ENCODE measurements at regions not wholly inside any gene's neighbourhood (a gene's known extent, or its start where the extent isn't known, plus 50 kb on each side); places are given as distances from the start of the nearest gene placed in this dataset.

DNA sequence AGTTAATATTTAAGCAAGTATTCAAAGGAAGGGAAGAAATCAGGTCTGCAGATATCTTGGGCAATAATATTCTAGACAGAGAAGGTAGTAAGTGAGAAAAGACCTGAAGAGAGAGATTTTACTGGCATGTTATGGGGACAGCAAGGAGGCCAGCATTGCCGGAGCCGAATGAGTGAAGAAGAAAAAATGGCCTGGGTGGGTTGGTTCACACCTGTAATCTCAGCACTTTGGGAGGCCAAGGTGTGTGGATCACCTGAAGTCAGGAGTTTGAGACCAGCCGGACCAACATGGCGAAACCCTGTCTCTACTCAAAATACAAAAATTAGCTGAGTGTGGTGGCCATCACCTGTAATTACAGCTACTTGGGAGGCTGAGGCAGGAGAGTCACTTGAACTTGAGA, 164.7 kb downstream of the VGLL3 start:
- H3K27ac ChIP-seq (ENCODE audit: low read length), result no peak overlapping the region
- TF ChIP-seq EZH2 (optimal IDR thresholded peaks at IDR 0.05; ENCODE audit: low read depth, low read length) (no peak), EZH2phosphoT487 (IDR thresholded peaks at IDR 0.05; ENCODE audit: low read length) (no peak)
- TF ChIP-seq, protein P1, sequence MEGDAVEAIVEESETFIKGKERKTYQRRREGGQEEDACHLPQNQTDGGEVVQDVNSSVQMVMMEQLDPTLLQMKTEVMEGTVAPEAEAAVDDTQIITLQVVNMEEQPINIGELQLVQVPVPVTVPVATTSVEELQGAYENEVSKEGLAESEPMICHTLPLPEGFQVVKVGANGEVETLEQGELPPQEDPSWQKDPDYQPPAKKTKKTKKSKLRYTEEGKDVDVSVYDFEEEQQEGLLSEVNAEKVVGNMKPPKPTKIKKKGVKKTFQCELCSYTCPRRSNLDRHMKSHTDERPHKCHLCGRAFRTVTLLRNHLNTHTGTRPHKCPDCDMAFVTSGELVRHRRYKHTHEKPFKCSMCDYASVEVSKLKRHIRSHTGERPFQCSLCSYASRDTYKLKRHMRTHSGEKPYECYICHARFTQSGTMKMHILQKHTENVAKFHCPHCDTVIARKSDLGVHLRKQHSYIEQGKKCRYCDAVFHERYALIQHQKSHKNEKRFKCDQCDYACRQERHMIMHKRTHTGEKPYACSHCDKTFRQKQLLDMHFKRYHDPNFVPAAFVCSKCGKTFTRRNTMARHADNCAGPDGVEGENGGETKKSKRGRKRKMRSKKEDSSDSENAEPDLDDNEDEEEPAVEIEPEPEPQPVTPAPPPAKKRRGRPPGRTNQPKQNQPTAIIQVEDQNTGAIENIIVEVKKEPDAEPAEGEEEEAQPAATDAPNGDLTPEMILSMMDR (IDR thresholded peaks at IDR 0.05; ENCODE audit: low read length), result no peak
- H2AFZ ChIP-seq (ENCODE audit: low read length), result no peak overlapping the region
- H3K4me3 ChIP-seq (ENCODE audit: low read length), result no peak overlapping the region
- H3K4me2 ChIP-seq (ENCODE audit: low read depth, low read length), result no peak overlapping the region
- H3K9me3 ChIP-seq (replicated peaks; ENCODE audit: insufficient read depth, low read length), result no peaks in the 10 kb centered on the region
- no peaks in the 10 kb centered on the region for H3K9me2 ChIP-seq (replicated peaks; ENCODE audit: insufficient read depth, low read length)
- no peaks in the 10 kb centered on the region for H3F3A ChIP-seq (ENCODE audit: insufficient read depth, low read length)
- H3K27me3 ChIP-seq (replicated peaks; ENCODE audit: insufficient read depth, low read length), result no peaks in the 10 kb centered on the region
- H4K20me1 ChIP-seq (ENCODE audit: insufficient read depth, low read length), result no peaks in the 10 kb centered on the region
- H3K4me1 ChIP-seq (ENCODE audit: low read length), result no peaks in the 10 kb centered on the region
- H3K36me3 ChIP-seq (replicated peaks; ENCODE audit: insufficient read depth, low read length), result no peaks in the 10 kb centered on the region
- H3K79me2 ChIP-seq (ENCODE audit: low read length), result no peaks in the 10 kb centered on the region
- DNase-seq, result no peak
- no peak overlapping the region for H3K9ac ChIP-seq (ENCODE audit: low read length)

DNA sequence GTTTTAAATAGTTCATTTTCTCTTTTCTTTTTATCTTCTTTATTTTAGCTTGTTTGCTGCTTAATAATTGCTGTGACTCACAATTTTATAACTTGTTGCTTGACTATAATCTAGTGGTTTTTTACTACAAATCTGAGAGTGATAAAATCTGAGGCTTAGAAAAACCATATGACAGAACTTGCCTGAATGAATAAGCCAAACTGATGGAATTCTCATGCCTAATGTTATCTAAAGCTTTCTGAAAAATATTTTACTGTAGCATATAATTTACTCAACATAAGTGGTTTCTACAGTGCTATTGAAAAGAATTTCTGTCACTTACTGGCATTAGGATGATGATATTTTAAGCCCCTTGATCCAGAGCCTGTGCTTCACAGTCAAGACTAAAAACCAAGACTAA, 175.1 kb downstream of the VGLL3 start:
- H3K9ac ChIP-seq (ENCODE audit: low read length), result no peak overlapping the region
- H3K9me3 ChIP-seq (replicated peaks; ENCODE audit: insufficient read depth, low read length), result no peaks in the 10 kb centered on the region
- H3K27me3 ChIP-seq (replicated peaks; ENCODE audit: insufficient read depth, low read length), result no peaks in the 10 kb centered on the region
- H3K79me2 ChIP-seq (ENCODE audit: low read length), result no peaks in the 10 kb centered on the region
- no peaks in the 10 kb centered on the region for H3K9me2 ChIP-seq (replicated peaks; ENCODE audit: insufficient read depth, low read length)
- no peak overlapping the region for H3K4me2 ChIP-seq (ENCODE audit: low read depth, low read length)
- H4K20me1 ChIP-seq (ENCODE audit: insufficient read depth, low read length), result no peaks in the 10 kb centered on the region
- H3K27ac ChIP-seq (ENCODE audit: low read length), result no peak overlapping the region
- H2AFZ ChIP-seq (ENCODE audit: low read length), result no peak overlapping the region
- no peaks in the 10 kb centered on the region for H3F3A ChIP-seq (ENCODE audit: insufficient read depth, low read length)
- no peaks in the 10 kb centered on the region for H3K4me1 ChIP-seq (ENCODE audit: low read length)
- no peak overlapping the region for H3K4me3 ChIP-seq (ENCODE audit: low read length)
- TF ChIP-seq, protein P1 (IDR thresholded peaks at IDR 0.05; ENCODE audit: low read length), result no peak
- no peak for TF ChIP-seq EZH2 (optimal IDR thresholded peaks at IDR 0.05; ENCODE audit: low read depth, low read length)
- TF ChIP-seq EZH2phosphoT487 (IDR thresholded peaks at IDR 0.05; ENCODE audit: low read length), result no peak
- no peaks in the 10 kb centered on the region for H3K36me3 ChIP-seq (replicated peaks; ENCODE audit: insufficient read depth, low read length)
- no peak for DNase-seq

DNA sequence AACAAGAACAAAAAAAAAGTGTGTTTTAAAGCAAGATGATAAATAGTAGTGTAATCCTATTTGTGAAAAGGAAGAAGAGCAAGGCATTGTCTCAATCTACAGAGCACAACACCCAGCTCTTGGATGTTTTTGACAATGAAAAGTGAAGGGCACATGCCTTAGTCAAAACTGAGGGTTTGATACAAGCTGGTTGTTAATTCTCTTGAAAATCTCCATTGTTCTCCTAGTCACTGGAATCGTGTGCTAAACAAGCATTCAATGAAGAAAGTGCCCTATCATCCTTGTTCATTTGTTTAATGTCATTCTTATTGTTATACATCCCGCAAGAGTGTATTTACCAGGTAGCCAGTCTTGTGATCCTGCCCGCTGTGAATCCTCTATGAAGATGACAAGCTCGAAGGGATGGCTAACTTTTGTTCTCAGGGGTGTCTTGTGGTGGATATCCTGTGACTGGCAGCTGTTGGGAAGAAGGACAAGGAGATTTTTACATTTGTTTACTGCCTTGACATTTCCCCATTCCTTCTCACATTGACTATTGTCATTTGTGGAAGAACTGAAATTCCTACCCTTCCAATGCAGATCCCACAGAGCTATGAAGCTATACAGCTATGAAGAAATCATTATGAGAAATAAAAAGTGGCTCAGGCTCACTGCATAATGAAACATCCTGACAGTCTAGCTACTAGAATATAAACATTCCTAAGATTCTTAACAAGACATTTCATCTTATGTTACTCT, 175.9 kb downstream of the VGLL3 start:
- no peaks in the 10 kb centered on the region for H3K27me3 ChIP-seq (replicated peaks; ENCODE audit: insufficient read depth, low read length)
- H3K36me3 ChIP-seq (replicated peaks; ENCODE audit: insufficient read depth, low read length), result no peaks in the 10 kb centered on the region
- H3K4me3 ChIP-seq (ENCODE audit: low read length), result no peak overlapping the region
- no peak overlapping the region for H3K9ac ChIP-seq (ENCODE audit: low read length)
- H3K4me1 ChIP-seq (ENCODE audit: low read length), result no peaks in the 10 kb centered on the region
- no peak overlapping the region for H3K27ac ChIP-seq (ENCODE audit: low read length)
- no peak overlapping the region for H2AFZ ChIP-seq (ENCODE audit: low read length)
- H3K9me3 ChIP-seq (replicated peaks; ENCODE audit: insufficient read depth, low read length), result no peaks in the 10 kb centered on the region
- TF ChIP-seq EZH2 (optimal IDR thresholded peaks at IDR 0.05; ENCODE audit: low read depth, low read length) (no peak), EZH2phosphoT487 (IDR thresholded peaks at IDR 0.05; ENCODE audit: low read length) (no peak)
- TF ChIP-seq, protein P1 (IDR thresholded peaks at IDR 0.05; ENCODE audit: low read length), result no peak
- no peaks in the 10 kb centered on the region for H3F3A ChIP-seq (ENCODE audit: insufficient read depth, low read length)
- no peaks in the 10 kb centered on the region for H4K20me1 ChIP-seq (ENCODE audit: insufficient read depth, low read length)
- H3K79me2 ChIP-seq (ENCODE audit: low read length), result no peaks in the 10 kb centered on the region
- no peak for DNase-seq
- no peak overlapping the region for H3K4me2 ChIP-seq (ENCODE audit: low read depth, low read length)
- no peaks in the 10 kb centered on the region for H3K9me2 ChIP-seq (replicated peaks; ENCODE audit: insufficient read depth, low read length)
